ENCODE measurements at regions not wholly inside any gene's neighbourhood (a gene's known extent, or its start where the extent isn't known, plus 50 kb on each side); places are given as distances from the start of the nearest gene placed in this dataset.

- TF ChIP-seq MAX (IDR thresholded peaks at IDR 0.05; ENCODE audit: low read depth, low read length), result no peak
- no peak for TF ChIP-seq POLR2A (IDR thresholded peaks at IDR 0.05; ENCODE audit: extremely low read depth, insufficient read length)
These were observed 97.4 kb upstream of the RBMS3 start for GRCh38 chr3:29183346-29184087.
